Bronchial epithelial cell (primary cell): ENCODE measurements at regions not wholly inside any gene's neighbourhood (a gene's known extent, or its start where the extent isn't known, plus 50 kb on each side); places are given as distances from the start of the nearest gene placed in this dataset.
"Not testable (repeated sequence)": the region's sequence is repeated elsewhere in the genome, so short reads cannot be mapped to it uniquely, and the experiment has no call there.

ENCODE experiments used
- DNase-seq: peaks from one replicate; pipeline ENCODE4 v3.0.0-alpha.2; 2010; ENCODE audit warnings: low read depth
- FAIRE-seq: peaks from 2 replicates; lab custom pipeline; 2011; peaks lifted over from hg19 to GRCh38; lab: Jason Lieb, UNC
- H3K27me3 ChIP-seq: 2 replicates; pipeline ENCODE4 v1.5.1; 2011; ENCODE audit warnings: low read length; ENCODE audit not compliant: control insufficient read depth, insufficient read depth
- H3K36me3 ChIP-seq: 2 replicates; pipeline ENCODE4 v1.5.1; 2011; ENCODE audit warnings: low read length; ENCODE audit not compliant: control insufficient read depth, insufficient read depth
- H3K4me3 ChIP-seq: 2 replicates; pipeline ENCODE4 v1.5.1; 2011; ENCODE audit warnings: mild to moderate bottlenecking, low read depth, low read length, control low read depth
- TF ChIP-seq, protein P1 (sequence below): IDR thresholded peaks from 2 replicates; pipeline ENCODE4 v1.5.1; 2011; ENCODE audit warnings: mild to moderate bottlenecking, moderate library complexity, low read length, control low read depth, inconsistent platforms; ENCODE audit not compliant: insufficient read depth, severe bottlenecking

GRCh38 chr6:935582-935981, 242.6 kb upstream of the EXOC2 start:
- FAIRE-seq: no peak
- TF ChIP-seq, protein P1, sequence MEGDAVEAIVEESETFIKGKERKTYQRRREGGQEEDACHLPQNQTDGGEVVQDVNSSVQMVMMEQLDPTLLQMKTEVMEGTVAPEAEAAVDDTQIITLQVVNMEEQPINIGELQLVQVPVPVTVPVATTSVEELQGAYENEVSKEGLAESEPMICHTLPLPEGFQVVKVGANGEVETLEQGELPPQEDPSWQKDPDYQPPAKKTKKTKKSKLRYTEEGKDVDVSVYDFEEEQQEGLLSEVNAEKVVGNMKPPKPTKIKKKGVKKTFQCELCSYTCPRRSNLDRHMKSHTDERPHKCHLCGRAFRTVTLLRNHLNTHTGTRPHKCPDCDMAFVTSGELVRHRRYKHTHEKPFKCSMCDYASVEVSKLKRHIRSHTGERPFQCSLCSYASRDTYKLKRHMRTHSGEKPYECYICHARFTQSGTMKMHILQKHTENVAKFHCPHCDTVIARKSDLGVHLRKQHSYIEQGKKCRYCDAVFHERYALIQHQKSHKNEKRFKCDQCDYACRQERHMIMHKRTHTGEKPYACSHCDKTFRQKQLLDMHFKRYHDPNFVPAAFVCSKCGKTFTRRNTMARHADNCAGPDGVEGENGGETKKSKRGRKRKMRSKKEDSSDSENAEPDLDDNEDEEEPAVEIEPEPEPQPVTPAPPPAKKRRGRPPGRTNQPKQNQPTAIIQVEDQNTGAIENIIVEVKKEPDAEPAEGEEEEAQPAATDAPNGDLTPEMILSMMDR: no peak
- Histone ChIP-seq H3K4me3 (no peak overlapping the region), H3K27me3 (no peaks in the 10 kb centered on the region), H3K36me3 (no peaks in the 10 kb centered on the region)
- no peak for DNase-seq

- FAIRE-seq (no peak), DNase-seq (no peak)
- H3K36me3 ChIP-seq: no peaks in the 10 kb centered on the region
- TF ChIP-seq, protein P1: no peak
- H3K27me3 ChIP-seq: no peaks in the 10 kb centered on the region
- no peak overlapping the region for H3K4me3 ChIP-seq
Observed at GRCh38 chr6:934686-935085, 241.7 kb upstream of the EXOC2 start.

DNA sequence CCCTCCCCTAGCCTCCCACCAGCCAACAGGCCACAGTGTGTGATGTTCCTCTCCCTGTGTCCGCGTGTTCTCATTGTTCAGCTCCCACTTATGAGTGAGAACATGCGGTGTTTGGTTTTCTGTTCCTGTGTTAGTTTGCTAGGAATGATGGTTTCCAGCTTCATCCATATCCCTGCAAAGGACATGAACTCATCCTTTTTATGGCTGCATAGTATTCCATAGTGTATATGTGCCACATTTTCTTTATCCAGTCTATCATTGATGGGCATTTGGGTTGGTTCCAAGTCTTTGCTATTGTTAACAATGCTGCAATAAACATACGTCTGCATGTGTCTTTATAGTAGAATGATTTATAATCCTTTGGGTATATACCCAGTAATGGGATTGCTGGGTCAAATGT, 239.0 kb upstream of the EXOC2 start:
- DNase-seq, H3K27me3 ChIP-seq, H3K36me3 ChIP-seq, FAIRE-seq, H3K4me3 ChIP-seq: not testable (repeated sequence)

GRCh38 chr6:927157-927556, 234.2 kb upstream of the EXOC2 start:
- peaks cover 3% of the 10 kb centered on the region for H3K27me3 ChIP-seq
- no peak for DNase-seq
- no peak for FAIRE-seq
- H3K4me3 ChIP-seq: no peak overlapping the region
- TF ChIP-seq, protein P1: no peak
- H3K36me3 ChIP-seq: no peaks in the 10 kb centered on the region

DNA sequence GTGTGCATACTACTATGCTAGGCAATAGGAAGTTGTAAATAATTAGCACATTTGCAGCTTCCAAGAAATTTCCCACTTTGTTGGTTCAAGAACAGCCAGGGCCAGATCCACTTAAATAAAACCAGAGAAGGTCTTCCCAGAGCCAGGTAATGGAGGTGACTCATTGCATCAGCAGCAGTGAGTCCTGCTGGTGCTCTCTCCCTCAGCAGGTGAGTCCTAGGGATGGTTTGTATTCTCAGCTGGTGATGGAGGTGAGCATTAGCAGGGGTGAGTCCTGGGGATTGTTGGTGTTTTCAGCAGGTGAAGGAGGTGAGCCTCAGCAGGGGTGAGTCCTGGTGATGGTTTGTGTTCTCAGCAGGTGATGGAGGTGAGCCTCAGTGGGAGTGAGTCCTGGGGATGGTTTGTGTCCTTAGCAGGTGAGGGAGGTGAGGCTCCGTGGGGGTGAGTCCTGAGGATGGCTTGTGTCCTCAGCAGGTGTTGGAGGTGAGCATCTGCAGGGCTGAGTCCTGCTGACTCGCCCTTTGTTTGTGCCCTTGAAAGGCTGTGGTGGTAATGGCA, 232.8 kb upstream of the EXOC2 start:
- TF ChIP-seq, protein P1: no peak
- Histone ChIP-seq H3K4me3 (no peak overlapping the region), H3K36me3 (no peaks in the 10 kb centered on the region), H3K27me3 (peaks cover 3% of the 10 kb centered on the region)
- no peak for FAIRE-seq
- DNase-seq: peak; percentile 29

DNA sequence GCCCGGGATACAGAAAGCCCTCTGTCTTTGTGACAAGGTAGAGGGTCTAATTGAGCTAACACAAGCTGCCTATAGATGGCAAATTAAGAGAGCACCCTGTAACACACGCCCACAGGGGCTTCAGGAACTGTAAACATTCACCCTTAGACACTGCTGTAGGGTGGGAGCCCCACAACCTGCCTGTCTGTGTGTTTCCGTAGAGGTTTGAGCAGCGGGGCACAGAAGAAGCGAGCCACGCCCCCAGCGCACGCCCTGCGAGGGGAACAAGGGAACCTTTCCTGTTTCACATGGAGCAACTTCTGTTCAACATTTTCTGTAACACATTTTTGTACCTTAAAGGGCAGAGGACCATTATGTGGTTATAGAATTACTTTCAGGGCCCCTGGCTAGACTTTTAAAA, 231.7 kb upstream of the EXOC2 start:
- H3K4me3 ChIP-seq: no peak overlapping the region
- H3K27me3 ChIP-seq: peaks cover 3% of the 10 kb centered on the region
- TF ChIP-seq, protein P1: no peak
- DNase-seq (no peak), FAIRE-seq (no peak)
- no peaks in the 10 kb centered on the region for H3K36me3 ChIP-seq
